Spleen (tissue), 11 donors: ENCODE measurements at regions not wholly inside any gene's neighbourhood (a gene's known extent, or its start where the extent isn't known, plus 50 kb on each side); places are given as distances from the start of the nearest gene placed in this dataset.

Experiments
- DNase-seq: peaks from one replicate; pipeline ENCODE4 v3.0.0-alpha.2; 2020
- H3K27ac ChIP-seq, 8 donors: fragments of 200-600 bp; sonication (generic) in 7 of 8; 1 replicate in 4 of 8; 2 replicates in 4 of 8; pipeline versions ENCODE4 v1.5.0 to v1.8.0; 2016 to 2021; ENCODE audit warnings: inconsistent platforms in 4 of 8, mild to moderate bottlenecking in 4 of 8, moderate library complexity in 1 of 8
- H3K27me3 ChIP-seq, 7 donors: fragments of 200-600 bp; sonication (generic) in 6 of 7; replicated peaks in 1 of 7; 1 replicate in 4 of 7; 2 replicates in 3 of 7; pipeline versions ENCODE4 v1.5.0 to v1.8.0; 2016 to 2021; ENCODE audit warnings: inconsistent platforms in 3 of 7, mild to moderate bottlenecking in 1 of 7
- H3K36me3 ChIP-seq, 6 donors: fragments of 200-600 bp; sonication (generic) in 5 of 6; 1 replicate in 4 of 6; 2 replicates in 2 of 6; pipeline versions ENCODE4 v1.5.0 to v1.8.0; 2016 to 2021; ENCODE audit warnings: inconsistent platforms in 2 of 6
- H3K4me1 ChIP-seq, 6 donors: fragments of 200-600 bp; sonication (generic) in 5 of 6; 1 replicate in 3 of 6; 2 replicates in 3 of 6; pipeline versions ENCODE4 v1.5.0 to v1.8.0; 2016 to 2021; ENCODE audit warnings: inconsistent platforms in 3 of 6
- H3K4me3 ChIP-seq, 8 donors: fragments of 200-600 bp; sonication (generic) in 7 of 8; 1 replicate in 4 of 8; 2 replicates in 4 of 8; pipeline versions ENCODE4 v1.5.0 to v1.8.0; 2016 to 2021; ENCODE audit warnings: inconsistent platforms in 4 of 8, mild to moderate bottlenecking in 4 of 8, moderate library complexity in 2 of 8
- H3K9me3 ChIP-seq, 8 donors: fragments of 200-600 bp; sonication (generic) in 7 of 8; 1 replicate in 4 of 8; 2 replicates in 4 of 8; pipeline versions ENCODE4 v1.5.0 to v1.8.0; 2016 to 2021; ENCODE audit warnings: inconsistent platforms in 4 of 8
- CTCF ChIP-seq, 11 experiments: fragments of 200-600 bp in 7 of 11; fragments of 450-650 bp in 4 of 11; sonication (generic) in 4 of 11; IDR thresholded peaks in 8 of 11; conservative IDR thresholded peaks in 3 of 11; 1 replicate in 7 of 11; 2 replicates in 4 of 11; pipeline versions ENCODE4 v1.4.0 to v1.8.0; 2016 to 2021; ENCODE audit warnings: antibody characterized with exemption in 11 of 11, inconsistent platforms in 4 of 11, mild to moderate bottlenecking in 1 of 11
- POLR2A ChIP-seq, 3 donors: fragments of 450-650 bp; IDR thresholded peaks; one replicate each; pipeline ENCODE4 v1.5.1; 2017; ENCODE audit warnings: antibody characterized with exemption in 3 of 3, mild to moderate bottlenecking in 1 of 3
- POLR2AphosphoS5 ChIP-seq, 3 donors: sonication (generic); formaldehyde crosslinking; IDR thresholded peaks; one replicate each; pipeline ENCODE4 v1.5.1; 2017; ENCODE audit warnings: antibody characterized with exemption in 3 of 3
- WGBS, 5 donors: extraction: QIAGEN DNeasy Blood & Tissue Kit in 3 of 5; methylation state at CpG; one replicate each; pipeline versions ENCODE4 v1.1.5 to v1.1.7; 2013 to 2018; 5-methylcytosine and 5-hydroxymethylcytosine counted together
- intact Hi-C: fragments of 100-400 bp; cut with DNase I; formaldehyde crosslinking; loops from one replicate; pipeline ENCODE4 v1.15.0; 2023; ENCODE audit warnings: low total_unique reads
- donor health status: healthy with polysubstance abuse.
- donor health status: DM: no; HTN: no; CAD: no; lungs with moderate emphysema.
- donor health status: DM: no; HTN: no; CAD: no.
- donor health status: Bipolar disorder and iron deficiency.
- donor health status: healthy.
- donor health status: DM: no; HTN: no; CAD: no.
- donor health status: DM: yes; HTN: yes; CAD: no.

- H3K27me3 ChIP-seq, result peaks cover 0 to 32% (median 2%) of the 10 kb centered on the region in 7 donors
- peaks cover 0 to 10% (median 3%) of the 10 kb centered on the region in 6 donors for H3K4me1 ChIP-seq
- H3K36me3 ChIP-seq, result no peaks in the 10 kb centered on the region
- intact Hi-C loops, result no loop called here
- DNase-seq, result no peak
- no peak overlapping the region for H3K4me3 ChIP-seq
- H3K9me3 ChIP-seq, result peaks cover 0 to 32% (median 25%) of the 10 kb centered on the region in 8 donors
- no peak overlapping the region for H3K27ac ChIP-seq
- whole genome bisulfite sequencing, 5 donors, result 24 to 34% (median 31%) methylated on average over 15 to 16 of the region's 16 CpGs
- TF ChIP-seq POLR2AphosphoS5 (IDR thresholded peaks at IDR 0.05) (no peak), POLR2A (IDR thresholded peaks at IDR 0.05) (no peak), CTCF (IDR thresholded peaks at IDR 0.05 in 8 of 11, conservative IDR thresholded peaks at IDR 0.05 in 3 of 11) (no peak)
These were observed 74.1 kb upstream of the GLI2 start for GRCh38 chr2:120661551-120661950.

- no peak for TF ChIP-seq CTCF (IDR thresholded peaks at IDR 0.05 in 8 of 11, conservative IDR thresholded peaks at IDR 0.05 in 3 of 11)
- TF ChIP-seq POLR2AphosphoS5 (IDR thresholded peaks at IDR 0.05), result no peak
- no peak for TF ChIP-seq POLR2A (IDR thresholded peaks at IDR 0.05)
- no peak for DNase-seq
- H3K36me3 ChIP-seq, result no peaks in the 10 kb centered on the region
- peaks cover 0 to 28% (median 3%) of the 10 kb centered on the region in 7 donors for H3K27me3 ChIP-seq
- H3K9me3 ChIP-seq, result peaks cover 0 to 37% (median 30%) of the 10 kb centered on the region in 8 donors
- intact Hi-C loops, result no loop called here
- no peak overlapping the region for H3K27ac ChIP-seq
- no peak overlapping the region for H3K4me3 ChIP-seq
- peaks cover 0 to 10% (median 3%) of the 10 kb centered on the region in 6 donors for H3K4me1 ChIP-seq
- 83 to 91% (median 85%) methylated on average over 4 of the region's 4 CpGs for WGBS, 5 donors
These were observed 73.6 kb upstream of the GLI2 start for GRCh38 chr2:120662046-120662445.

GRCh38 chr2:120662746-120663145 is 72.9 kb upstream of the GLI2 start:
- Histone ChIP-seq H3K27ac (no peak overlapping the region), H3K9me3 (peaks cover 0 to 44% (median 37%) of the 10 kb centered on the region in 8 donors), H3K36me3 (no peaks in the 10 kb centered on the region), H3K4me3 (no peak overlapping the region), H3K27me3 (peaks cover 0 to 35% (median 4%) of the 10 kb centered on the region in 7 donors), H3K4me1 (peaks cover 0 to 10% (median 3%) of the 10 kb centered on the region in 6 donors)
- 85 to 96% (median 88%) methylated on average over 3 of the region's 3 CpGs for WGBS, 5 donors
- no peak for TF ChIP-seq POLR2A (IDR thresholded peaks at IDR 0.05)
- TF ChIP-seq POLR2AphosphoS5 (IDR thresholded peaks at IDR 0.05), result no peak
- no peak for TF ChIP-seq CTCF (IDR thresholded peaks at IDR 0.05 in 8 of 11, conservative IDR thresholded peaks at IDR 0.05 in 3 of 11)
- intact Hi-C loops, result no loop called here
- no peak for DNase-seq

- 55 to 83% (median 71%) methylated on average over 3 of the region's 3 CpGs for WGBS, 5 donors
These were observed 69.2 kb upstream of the GLI2 start for GRCh38 chr2:120666433-120666832.

More at GRCh38 chr2:120666433-120666832, 69.2 kb upstream of the GLI2 start:
- no peak overlapping the region for H3K27ac ChIP-seq
- DNase-seq, result no peak
- no peaks in the 10 kb centered on the region for H3K36me3 ChIP-seq
- no peak overlapping the region for H3K4me3 ChIP-seq
- peaks cover 0 to 12% (median 5%) of the 10 kb centered on the region in 6 donors for H3K4me1 ChIP-seq
- peaks cover 0 to 45% (median 37%) of the 10 kb centered on the region in 8 donors for H3K9me3 ChIP-seq
- intact Hi-C loops, result no loop called here
- TF ChIP-seq POLR2AphosphoS5 (IDR thresholded peaks at IDR 0.05) (no peak), CTCF (IDR thresholded peaks at IDR 0.05 in 8 of 11, conservative IDR thresholded peaks at IDR 0.05 in 3 of 11) (no peak), POLR2A (IDR thresholded peaks at IDR 0.05) (no peak)
- peaks cover 0 to 51% (median 19%) of the 10 kb centered on the region in 7 donors for H3K27me3 ChIP-seq
